Pons (tissue), 1 donor: ENCODE measurements at regions not wholly inside any gene's neighbourhood (a gene's known extent, or its start where the extent isn't known, plus 50 kb on each side); places are given as distances from the start of the nearest gene placed in this dataset.
A peak's percentile ranks its signal among the peaks of the same experiment; 100 is the strongest.

Experiments used
- DNase-seq: peaks from one replicate; pipeline ENCODE4 v3.0.0-alpha.2; 2016; ENCODE audit warnings: low spot score

- no peak for DNase-seq
These were observed 153.7 kb downstream of the C7orf25 start for GRCh38 chr7:42758124-42758523.

GRCh38 chr7:42756841-42757240 lies 155.0 kb downstream of the C7orf25 start:
- no peak for DNase-seq

GRCh38 chr7:42753811-42754363 lies 158.0 kb downstream of the C7orf25 start:
- no peak for DNase-seq

GRCh38 chr7:42753367-42753766 lies 158.5 kb downstream of the C7orf25 start:
- peak; percentile 95 for DNase-seq

- DNase-seq = no peak
These were observed 161.7 kb downstream of the C7orf25 start for GRCh38 chr7:42750172-42750571.

- no peak for DNase-seq
These were observed 164.8 kb downstream of the C7orf25 start for GRCh38 chr7:42747044-42747443.

GRCh38 chr7:42746214-42746613 lies 165.7 kb downstream of the C7orf25 start:
- DNase-seq = no peak

GRCh38 chr7:42745357-42746059 lies 166.4 kb downstream of the C7orf25 start:
- no peak for DNase-seq

GRCh38 chr7:42744746-42745145 lies 167.1 kb downstream of the C7orf25 start:
- DNase-seq = no peak

GRCh38 chr7:42743077-42743858 lies 168.6 kb downstream of the C7orf25 start:
- DNase-seq = no peak

- DNase-seq = no peak
These were observed 169.6 kb downstream of the C7orf25 start for GRCh38 chr7:42742318-42742717.

GRCh38 chr7:42740408-42740807 lies 171.5 kb downstream of the C7orf25 start:
- no peak for DNase-seq

- DNase-seq = no peak
These were observed 172.2 kb downstream of the C7orf25 start for GRCh38 chr7:42739638-42740037.

GRCh38 chr7:42736931-42737330 lies 174.9 kb downstream of the C7orf25 start:
- DNase-seq = no peak

GRCh38 chr7:42735081-42735480 lies 176.8 kb downstream of the C7orf25 start:
- DNase-seq = no peak

GRCh38 chr7:42734568-42734967 lies 177.3 kb downstream of the C7orf25 start:
- no peak for DNase-seq

- DNase-seq = no peak
These were observed 178.8 kb downstream of the C7orf25 start for GRCh38 chr7:42733040-42733439.

GRCh38 chr7:42730586-42730985 lies 181.3 kb downstream of the C7orf25 start:
- no peak for DNase-seq

- no peak for DNase-seq
These were observed 182.7 kb downstream of the C7orf25 start for GRCh38 chr7:42729053-42729765.

- DNase-seq = no peak
These were observed 184.4 kb downstream of the C7orf25 start for GRCh38 chr7:42727451-42727850.

- no peak for DNase-seq
These were observed 185.6 kb downstream of the C7orf25 start for GRCh38 chr7:42726066-42726785.

GRCh38 chr7:42722716-42723115 lies 189.2 kb downstream of the C7orf25 start:
- DNase-seq = peak; percentile 60
